ENCODE measurements at regions not wholly inside any gene's neighbourhood (a gene's known extent, or its start where the extent isn't known, plus 50 kb on each side); places are given as distances from the start of the nearest gene placed in this dataset.

- TF ChIP-seq CTCF (IDR thresholded peaks at IDR 0.05) = no peak
Measured at GRCh38 chr10:30719832-30720231, 90.3 kb upstream of the LYZL2 start.

GRCh38 chr10:30709700-30710358, 80.3 kb upstream of the LYZL2 start:
- TF ChIP-seq CTCF (IDR thresholded peaks at IDR 0.05) = no peak

- no peak for TF ChIP-seq CTCF (IDR thresholded peaks at IDR 0.05)
Measured at GRCh38 chr10:30709229-30709628, 79.7 kb upstream of the LYZL2 start.

GRCh38 chr10:30708234-30708633, 78.7 kb upstream of the LYZL2 start:
- TF ChIP-seq CTCF (IDR thresholded peaks at IDR 0.05) = no peak

GRCh38 chr10:30705625-30706149, 76.1 kb upstream of the LYZL2 start:
- TF ChIP-seq CTCF (IDR thresholded peaks at IDR 0.05) = no peak

- no peak for TF ChIP-seq CTCF (IDR thresholded peaks at IDR 0.05)
Measured at GRCh38 chr10:30705101-30705624, 75.6 kb upstream of the LYZL2 start.

- no peak for TF ChIP-seq CTCF (IDR thresholded peaks at IDR 0.05)
Measured at GRCh38 chr10:30704026-30704600, 74.6 kb upstream of the LYZL2 start.

Measured in LNCAP (cell line).